Smooth muscle cell (in vitro differentiated cells): ENCODE measurements at regions not wholly inside any gene's neighbourhood (a gene's known extent, or its start where the extent isn't known, plus 50 kb on each side); places are given as distances from the start of the nearest gene placed in this dataset.
A peak's percentile ranks its signal among the peaks of the same experiment; 100 is the strongest.
"Not testable (repeated sequence)": the region's sequence is repeated elsewhere in the genome, so short reads cannot be mapped to it uniquely, and the experiment has no call there.

Experiments used
- DNase-seq: peaks from one replicate; lab custom pipeline; 2025; ENCODE audit not compliant: unreplicated experiment; lab: John Stamatoyannopoulos, UW
- H2AFZ ChIP-seq: fragments of 200-600 bp; sonication (generic); 2 replicates; pipeline ENCODE4 v1.6.0; 2016; ENCODE audit warnings: antibody characterized with exemption, low read depth, mild to moderate bottlenecking
- H3F3A ChIP-seq: fragments of 200-600 bp; sonication (generic); 2 replicates; pipeline ENCODE4 v1.6.0; 2017; ENCODE audit warnings: antibody characterized with exemption, low read depth
- H3K27ac ChIP-seq: fragments of 200-600 bp; sonication (generic); 2 replicates; pipeline ENCODE4 v1.5.1; 2016; ENCODE audit warnings: low read depth, mild to moderate bottlenecking
- H3K27me3 ChIP-seq: fragments of 200-600 bp; sonication (generic); 2 replicates; pipeline ENCODE4 v1.6.1; 2016; ENCODE audit warnings: low read depth, mild to moderate bottlenecking
- H3K36me3 ChIP-seq: fragments of 200-600 bp; sonication (generic); 2 replicates; pipeline ENCODE4 v1.5.1; 2016; ENCODE audit warnings: low read depth
- H3K4me1 ChIP-seq: fragments of 200-600 bp; sonication (generic); 2 replicates; pipeline ENCODE4 v1.5.1; 2016; ENCODE audit warnings: low read depth
- H3K4me2 ChIP-seq: fragments of 200-600 bp; sonication (generic); 2 replicates; pipeline ENCODE4 v1.6.0; 2016; ENCODE audit warnings: mild to moderate bottlenecking
- H3K4me3 ChIP-seq: fragments of 200-600 bp; sonication (generic); 2 replicates; pipeline ENCODE4 v1.5.1; 2016; ENCODE audit warnings: mild to moderate bottlenecking
- H3K79me2 ChIP-seq: fragments of 200-600 bp; sonication (generic); 2 replicates; pipeline ENCODE4 v1.6.0; 2016; ENCODE audit warnings: low read depth, mild to moderate bottlenecking
- H3K9ac ChIP-seq: fragments of 200-600 bp; sonication (generic); 2 replicates; pipeline ENCODE4 v1.6.0; 2016; ENCODE audit warnings: low read depth
- H3K9me3 ChIP-seq: fragments of 200-600 bp; sonication (generic); replicated peaks from 2 replicates; pipeline ENCODE4 v1.5.1; 2016; ENCODE audit warnings: low read depth
- H4K20me1 ChIP-seq: fragments of 200-600 bp; sonication (generic); 2 replicates; pipeline ENCODE4 v1.6.0; 2016; ENCODE audit warnings: low read depth
- WGBS: methylation state at CpG from one replicate; pipeline ENCODE4 v1.1.7; 2016; ENCODE audit warnings: low lambda C conversion rate; 5-methylcytosine and 5-hydroxymethylcytosine counted together
- TF ChIP-seq, protein P1 (sequence below): fragments of 200-600 bp; sonication (generic); IDR thresholded peaks from 2 replicates; pipeline ENCODE4 v1.5.1; 2017; ENCODE audit warnings: borderline replicate concordance, mild to moderate bottlenecking, antibody characterized with exemption; ENCODE audit not compliant: insufficient read depth, poor library complexity, severe bottlenecking

DNA sequence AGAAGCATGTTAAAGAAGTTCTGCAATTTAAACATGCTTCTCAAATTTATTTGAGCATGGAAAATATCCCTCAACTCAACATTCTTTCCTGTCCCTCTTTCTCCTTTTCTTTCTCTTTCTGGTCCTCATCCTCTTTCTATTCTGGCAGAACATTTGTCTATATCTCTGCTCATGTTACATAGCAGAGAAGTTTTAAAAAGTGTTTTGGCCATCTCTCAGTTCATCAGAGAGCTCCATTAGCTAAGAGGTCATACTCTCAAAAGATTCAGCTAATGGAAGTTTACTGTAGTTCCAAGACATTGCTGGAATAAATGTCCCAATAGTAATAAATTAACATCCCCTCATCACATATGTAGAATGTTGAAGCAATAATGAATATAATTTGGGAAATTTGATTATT is 53.5 kb downstream of the XCL2 start:
- no peaks in the 10 kb centered on the region for H3K36me3 ChIP-seq
- H3K27me3 ChIP-seq, result no peaks in the 10 kb centered on the region
- no peaks in the 10 kb centered on the region for H3F3A ChIP-seq
- H3K4me2 ChIP-seq, result no peak overlapping the region
- no peaks in the 10 kb centered on the region for H3K4me1 ChIP-seq
- H3K4me3 ChIP-seq, result no peak overlapping the region
- TF ChIP-seq, protein P1, sequence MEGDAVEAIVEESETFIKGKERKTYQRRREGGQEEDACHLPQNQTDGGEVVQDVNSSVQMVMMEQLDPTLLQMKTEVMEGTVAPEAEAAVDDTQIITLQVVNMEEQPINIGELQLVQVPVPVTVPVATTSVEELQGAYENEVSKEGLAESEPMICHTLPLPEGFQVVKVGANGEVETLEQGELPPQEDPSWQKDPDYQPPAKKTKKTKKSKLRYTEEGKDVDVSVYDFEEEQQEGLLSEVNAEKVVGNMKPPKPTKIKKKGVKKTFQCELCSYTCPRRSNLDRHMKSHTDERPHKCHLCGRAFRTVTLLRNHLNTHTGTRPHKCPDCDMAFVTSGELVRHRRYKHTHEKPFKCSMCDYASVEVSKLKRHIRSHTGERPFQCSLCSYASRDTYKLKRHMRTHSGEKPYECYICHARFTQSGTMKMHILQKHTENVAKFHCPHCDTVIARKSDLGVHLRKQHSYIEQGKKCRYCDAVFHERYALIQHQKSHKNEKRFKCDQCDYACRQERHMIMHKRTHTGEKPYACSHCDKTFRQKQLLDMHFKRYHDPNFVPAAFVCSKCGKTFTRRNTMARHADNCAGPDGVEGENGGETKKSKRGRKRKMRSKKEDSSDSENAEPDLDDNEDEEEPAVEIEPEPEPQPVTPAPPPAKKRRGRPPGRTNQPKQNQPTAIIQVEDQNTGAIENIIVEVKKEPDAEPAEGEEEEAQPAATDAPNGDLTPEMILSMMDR, result no peak
- no peaks in the 10 kb centered on the region for H3K79me2 ChIP-seq
- no peak overlapping the region for H2AFZ ChIP-seq
- no peaks in the 10 kb centered on the region for H4K20me1 ChIP-seq
- H3K27ac ChIP-seq, result no peak overlapping the region
- H3K9me3 ChIP-seq, result no peaks in the 10 kb centered on the region
- H3K9ac ChIP-seq, result no peak overlapping the region
- DNase-seq, result no peak

DNA sequence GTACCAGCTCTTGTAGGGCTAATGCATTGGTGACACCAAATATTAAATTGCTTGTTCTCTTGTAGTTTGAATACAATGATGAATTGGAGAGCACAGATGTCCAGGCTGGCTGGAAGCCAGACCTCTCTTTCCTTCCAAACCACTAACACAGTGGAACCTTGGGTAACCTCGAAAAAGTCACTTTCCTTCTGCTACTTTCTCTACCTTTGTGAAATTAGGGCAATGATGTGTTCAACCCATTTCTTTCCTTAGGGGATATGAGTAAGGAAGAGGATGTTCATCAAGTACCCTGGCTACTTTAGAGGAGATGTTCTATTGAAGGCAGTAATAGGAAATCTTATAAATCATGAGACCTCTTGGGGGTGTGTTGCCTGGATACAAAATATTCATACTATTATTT is 55.7 kb downstream of the XCL2 start:
- H3K36me3 ChIP-seq, result no peaks in the 10 kb centered on the region
- no peaks in the 10 kb centered on the region for H3F3A ChIP-seq
- 76% methylated on average over 1 of the region's 1 CpG for WGBS
- H3K27ac ChIP-seq, result no peak overlapping the region
- H3K4me1 ChIP-seq, result no peaks in the 10 kb centered on the region
- H2AFZ ChIP-seq, result no peak overlapping the region
- TF ChIP-seq, protein P1, result no peak
- no peaks in the 10 kb centered on the region for H3K9me3 ChIP-seq
- no peaks in the 10 kb centered on the region for H3K27me3 ChIP-seq
- no peaks in the 10 kb centered on the region for H3K79me2 ChIP-seq
- H3K4me2 ChIP-seq, result no peak overlapping the region
- H4K20me1 ChIP-seq, result no peaks in the 10 kb centered on the region
- no peak for DNase-seq
- H3K4me3 ChIP-seq, result no peak overlapping the region
- H3K9ac ChIP-seq, result no peak overlapping the region

DNA sequence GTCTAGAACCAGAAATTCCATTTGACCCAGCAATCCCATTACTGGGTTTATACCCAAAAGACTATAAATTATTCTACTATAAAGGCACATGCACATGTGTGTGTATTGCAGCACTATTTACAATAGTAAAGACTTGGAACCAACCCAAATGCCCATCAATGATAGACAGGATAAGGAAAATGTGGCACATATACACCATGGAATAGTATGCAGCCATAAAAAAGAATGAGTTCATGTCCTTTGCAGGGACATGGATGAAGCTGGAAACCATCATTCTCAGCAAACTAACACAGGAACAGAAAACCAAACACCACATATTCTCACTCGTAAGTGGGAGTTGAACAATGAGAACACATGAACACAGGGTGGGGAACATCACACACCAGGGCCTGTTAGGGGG is 57.0 kb downstream of the XCL2 start:
- not testable (repeated sequence) for H3K4me1 ChIP-seq, H3K9ac ChIP-seq, H3F3A ChIP-seq, H3K9me3 ChIP-seq, H3K79me2 ChIP-seq, H3K27me3 ChIP-seq, H4K20me1 ChIP-seq, H3K4me3 ChIP-seq, H2AFZ ChIP-seq, DNase-seq, H3K36me3 ChIP-seq, H3K4me2 ChIP-seq, H3K27ac ChIP-seq
- 95% methylated on average over 1 of the region's 1 CpG for WGBS

DNA sequence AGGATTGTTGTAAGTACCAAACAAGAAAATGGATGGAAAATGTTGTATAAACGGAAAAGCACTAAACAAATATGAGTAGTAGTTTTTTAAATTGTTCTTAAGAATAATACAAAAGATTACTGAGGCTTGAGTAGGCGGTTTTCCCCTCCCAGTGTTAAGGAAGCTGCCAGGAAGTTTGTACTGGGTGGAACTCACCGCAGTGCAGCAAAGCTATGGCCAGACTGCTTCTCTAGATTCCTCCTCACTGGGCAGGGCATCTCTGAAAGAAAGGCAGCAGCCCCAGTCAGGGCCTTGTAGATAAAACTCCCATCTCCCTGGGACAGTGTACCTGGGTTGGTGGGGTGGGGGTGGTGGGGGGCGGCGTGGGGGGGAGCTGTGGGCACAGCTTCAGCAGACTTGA is 58.7 kb downstream of the XCL2 start:
- no peaks in the 10 kb centered on the region for H4K20me1 ChIP-seq
- H3K4me2 ChIP-seq, result peak overlapping the region; percentile 35
- no peaks in the 10 kb centered on the region for H3K36me3 ChIP-seq
- H3K9me3 ChIP-seq, result no peaks in the 10 kb centered on the region
- DNase-seq, result no peak
- TF ChIP-seq, protein P1, result no peak
- no peak overlapping the region for H2AFZ ChIP-seq
- H3F3A ChIP-seq, result no peaks in the 10 kb centered on the region
- H3K4me1 ChIP-seq, result peaks cover 8% of the 10 kb centered on the region
- no peak overlapping the region for H3K4me3 ChIP-seq
- H3K27ac ChIP-seq, result no peak overlapping the region
- H3K9ac ChIP-seq, result no peak overlapping the region
- no peaks in the 10 kb centered on the region for H3K79me2 ChIP-seq
- 60% methylated on average over 5 of the region's 5 CpGs for WGBS
- H3K27me3 ChIP-seq, result no peaks in the 10 kb centered on the region
